HG02981 (cell line): ENCODE measurements at regions not wholly inside any gene's neighbourhood (a gene's known extent, or its start where the extent isn't known, plus 50 kb on each side); places are given as distances from the start of the nearest gene placed in this dataset.

Source experiments
- ATAC-seq: cut with Tn5 transposase; IDR thresholded peaks from one replicate; pipeline ENCODE4 v1.9.1; 2021; ENCODE audit warnings: mild to moderate bottlenecking, moderate library complexity; ENCODE audit not compliant: unreplicated experiment

DNA sequence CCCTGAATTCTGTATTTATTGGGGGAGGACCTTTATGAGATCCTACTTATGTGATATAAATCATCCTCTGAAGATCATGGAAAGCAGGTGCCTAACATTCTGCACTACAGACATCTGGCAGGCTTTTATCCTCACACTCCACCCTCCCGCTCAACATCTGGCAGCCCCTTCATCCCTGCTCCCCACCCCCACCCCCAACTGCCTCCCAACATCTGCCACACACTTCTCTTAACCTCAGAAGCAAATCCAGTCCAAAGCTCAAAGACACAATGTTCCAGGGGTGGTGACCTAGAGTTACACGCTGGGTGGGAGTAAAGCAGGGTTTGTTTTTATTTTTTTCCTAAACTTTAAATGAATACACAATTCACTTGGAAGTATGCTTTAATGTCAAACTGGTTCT lies 184.5 kb upstream of the ATP11B start:
- no peak for ATAC-seq

DNA sequence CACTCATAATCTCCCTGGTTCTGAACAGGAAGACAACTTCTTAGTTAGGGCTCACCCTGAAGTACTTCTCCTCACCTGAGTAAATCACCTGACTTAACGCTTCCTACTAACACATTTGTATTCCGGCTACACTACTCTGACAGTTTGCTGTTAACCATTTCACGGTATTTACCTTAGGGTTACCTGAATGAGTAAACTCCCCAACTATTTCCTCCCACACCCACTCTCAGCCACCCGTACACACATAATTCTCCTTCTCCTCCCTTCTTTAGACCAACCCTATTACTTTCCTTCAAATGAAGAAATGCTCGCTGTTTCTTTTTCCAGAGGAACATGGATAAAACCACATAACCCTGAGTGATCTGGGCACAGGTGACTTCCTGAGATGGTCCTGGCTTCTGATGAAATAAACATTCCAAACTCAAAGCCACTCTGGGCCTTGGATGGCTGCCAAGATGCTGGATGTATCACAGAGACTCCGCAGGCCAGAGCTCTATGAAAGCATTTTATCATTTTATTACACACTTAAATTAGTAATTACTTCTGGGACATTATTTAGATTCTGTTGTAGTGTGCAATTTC lies 183.6 kb upstream of the ATP11B start:
- no peak for ATAC-seq

- ATAC-seq, result no peak
These were observed 181.0 kb upstream of the ATP11B start for GRCh38 chr3:182612332-182612731.

DNA sequence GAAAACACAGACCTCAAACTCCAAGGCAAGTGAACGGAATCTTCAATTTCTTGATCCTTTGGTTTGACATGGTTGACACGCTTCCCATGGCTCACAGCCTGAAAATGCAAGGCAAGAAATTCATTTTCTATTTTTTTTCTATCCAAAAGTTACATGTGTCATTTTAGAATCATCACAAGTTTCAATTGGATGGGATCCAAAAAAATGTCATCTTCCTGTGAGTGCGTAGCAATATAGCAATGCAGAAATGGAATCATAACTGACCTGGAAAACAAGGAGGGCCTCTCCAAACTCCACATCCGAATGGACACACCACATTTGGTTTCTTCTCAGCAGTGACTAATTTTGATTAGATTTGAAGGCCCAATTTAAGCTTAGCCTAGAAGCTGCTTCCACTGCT lies 175.8 kb upstream of the ATP11B start:
- ATAC-seq, result no peak

- ATAC-seq, result no peak
These were observed 175.1 kb upstream of the ATP11B start for GRCh38 chr3:182618085-182618732.

- ATAC-seq, result no peak
These were observed 174.2 kb upstream of the ATP11B start for GRCh38 chr3:182618981-182619591.

DNA sequence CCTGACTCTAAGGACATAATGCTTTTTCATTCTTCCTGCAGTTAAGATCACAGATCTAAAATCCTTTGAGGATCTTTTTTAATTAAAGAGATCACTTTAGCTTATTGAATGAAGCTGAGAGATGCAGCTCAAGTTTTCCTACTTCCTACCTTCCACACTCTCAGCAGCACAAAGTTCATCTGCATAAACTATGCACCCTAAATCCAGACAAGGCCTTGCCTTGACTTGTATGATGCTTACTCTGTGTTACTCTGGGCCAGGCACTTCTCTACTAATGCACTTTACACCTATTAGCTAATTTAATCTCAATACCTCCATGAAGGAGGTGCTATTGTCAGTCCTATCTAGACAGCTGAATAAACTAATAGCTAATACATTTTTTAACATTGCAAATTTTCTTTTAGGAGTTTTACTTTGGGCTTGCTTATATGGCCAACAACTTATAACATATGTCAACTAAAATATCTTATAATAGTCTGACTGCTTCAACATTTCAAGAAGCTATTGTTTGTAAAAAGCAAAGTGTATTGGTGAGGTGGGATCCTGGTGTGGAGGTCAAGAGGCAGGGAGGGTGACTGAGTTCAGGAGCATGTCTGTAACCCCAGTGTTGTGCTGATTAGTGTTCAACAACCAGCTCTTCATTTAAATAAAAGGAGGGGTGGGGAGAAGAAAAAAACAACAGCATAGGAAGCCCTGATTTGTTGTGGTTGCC lies 172.4 kb upstream of the ATP11B start:
- no peak for ATAC-seq

DNA sequence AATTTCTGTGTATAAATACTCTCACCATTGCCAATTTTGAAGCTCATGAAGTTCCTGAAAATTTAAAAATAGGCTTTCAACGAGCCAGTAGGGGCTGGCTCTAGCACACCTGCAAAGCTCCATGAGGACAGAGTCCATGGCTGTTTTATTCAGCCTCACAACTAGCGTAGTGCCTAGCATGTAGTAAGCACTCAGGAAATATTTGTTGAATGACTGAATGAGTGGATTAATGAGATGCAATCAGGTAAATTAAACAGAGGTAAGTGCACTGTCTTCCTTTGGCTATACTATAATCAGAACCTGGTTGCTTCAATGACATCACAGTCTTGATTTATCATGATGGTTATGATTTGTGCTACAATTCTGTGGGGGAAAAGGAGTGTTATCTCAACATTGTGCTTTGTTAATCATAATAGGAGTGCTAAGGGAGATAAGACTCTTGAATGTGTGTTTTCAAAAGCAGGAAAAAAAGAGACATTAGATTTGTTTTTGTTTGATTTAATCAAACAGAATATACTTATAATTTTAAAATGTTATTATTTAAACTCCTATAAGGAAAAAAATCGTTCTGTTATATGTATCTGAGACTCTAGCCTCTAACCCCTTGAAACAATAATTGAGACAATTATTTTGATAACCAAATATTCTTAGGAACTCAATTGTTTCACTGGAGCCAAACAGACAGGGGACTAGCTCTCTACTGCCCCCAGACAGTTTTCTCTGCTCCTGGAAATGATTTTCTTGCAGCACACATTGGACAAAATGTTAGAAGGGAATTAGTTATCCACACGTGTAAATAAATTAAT lies 171.7 kb upstream of the ATP11B start:
- no peak for ATAC-seq

GRCh38 chr3:182622241-182622545 lies 171.1 kb upstream of the ATP11B start:
- no peak for ATAC-seq

DNA sequence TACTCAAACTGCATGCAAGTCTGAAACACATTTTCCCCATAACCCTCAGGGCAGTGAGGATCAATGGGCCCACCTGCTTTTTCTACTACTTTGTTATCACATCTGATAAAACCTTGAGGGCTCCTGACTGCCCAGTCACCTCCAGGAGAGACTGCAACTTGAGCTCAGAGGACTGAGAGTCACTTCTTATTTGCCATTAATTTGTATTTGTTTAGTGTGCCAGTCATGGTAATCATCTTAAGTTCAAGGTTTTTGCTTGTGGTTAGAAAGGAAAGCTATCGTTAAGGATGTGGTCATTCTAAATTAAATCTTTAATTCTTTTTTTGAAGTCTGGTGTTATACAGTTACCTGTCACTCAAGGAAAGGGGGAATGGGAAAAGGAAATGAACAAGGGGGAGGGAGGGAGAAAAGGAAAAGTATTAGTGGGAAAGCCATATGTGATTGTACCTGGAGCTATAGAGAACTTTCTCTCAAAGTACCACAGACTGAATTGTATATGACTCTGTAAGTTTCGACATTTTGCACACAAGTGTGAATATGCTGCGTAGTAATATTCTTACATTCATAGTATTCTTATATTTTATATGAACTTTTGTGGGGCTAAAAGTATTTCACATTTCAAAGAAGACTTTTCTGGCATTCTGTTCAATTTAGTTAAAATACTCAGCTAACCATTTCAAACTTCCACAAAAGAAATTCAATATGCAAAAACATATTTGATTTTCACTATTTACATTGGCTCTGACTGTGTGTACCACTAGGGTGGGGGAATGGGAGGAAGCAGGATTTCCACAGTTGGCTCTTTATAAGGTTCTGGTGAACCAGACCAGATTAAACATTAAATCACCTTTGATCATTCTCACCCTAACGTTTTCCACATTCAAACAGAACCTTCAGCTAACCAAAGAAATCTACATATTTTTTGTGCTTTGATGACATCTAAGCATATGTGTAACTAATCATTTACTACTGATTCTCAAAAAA lies 166.5 kb upstream of the ATP11B start:
- ATAC-seq, result peak; percentile 46

DNA sequence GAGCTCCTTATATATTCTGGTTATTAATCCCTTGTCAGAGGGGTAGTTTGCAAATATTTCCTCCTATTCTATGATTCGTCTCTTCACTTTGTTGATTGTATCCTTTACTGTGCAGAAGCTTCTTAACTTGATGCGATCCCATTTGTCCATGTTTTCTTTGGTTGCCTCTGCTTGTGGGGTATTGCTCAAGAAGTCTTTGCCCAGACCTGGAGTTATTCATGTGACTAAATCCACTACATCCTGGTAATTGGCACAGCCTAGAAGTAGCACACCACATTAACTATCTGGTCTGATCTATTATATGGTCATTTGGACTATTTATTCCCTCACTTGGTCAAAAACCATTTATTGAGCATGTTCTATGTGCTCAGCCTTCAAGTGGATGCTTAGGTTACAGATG lies 164.8 kb upstream of the ATP11B start:
- no peak for ATAC-seq

DNA sequence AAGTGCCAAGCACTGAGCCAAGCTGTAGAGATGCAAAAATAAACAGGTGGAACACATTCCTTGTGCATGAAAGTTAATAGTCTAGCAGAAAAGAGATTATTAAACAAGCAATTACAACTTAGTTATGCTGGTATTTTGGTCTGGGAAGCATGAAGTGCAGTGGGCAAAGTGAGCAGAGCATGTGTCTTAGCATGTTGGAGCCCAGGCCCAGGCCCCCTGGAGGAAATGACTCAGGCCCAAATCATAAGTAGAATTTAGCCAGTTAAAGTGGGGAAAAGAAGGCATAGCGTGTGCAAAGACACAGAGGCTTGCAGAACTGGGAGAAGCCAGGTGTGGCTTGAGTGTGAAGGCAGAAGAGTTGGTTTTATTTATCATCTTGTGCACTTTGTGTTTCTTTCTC lies 163.8 kb upstream of the ATP11B start:
- no peak for ATAC-seq

DNA sequence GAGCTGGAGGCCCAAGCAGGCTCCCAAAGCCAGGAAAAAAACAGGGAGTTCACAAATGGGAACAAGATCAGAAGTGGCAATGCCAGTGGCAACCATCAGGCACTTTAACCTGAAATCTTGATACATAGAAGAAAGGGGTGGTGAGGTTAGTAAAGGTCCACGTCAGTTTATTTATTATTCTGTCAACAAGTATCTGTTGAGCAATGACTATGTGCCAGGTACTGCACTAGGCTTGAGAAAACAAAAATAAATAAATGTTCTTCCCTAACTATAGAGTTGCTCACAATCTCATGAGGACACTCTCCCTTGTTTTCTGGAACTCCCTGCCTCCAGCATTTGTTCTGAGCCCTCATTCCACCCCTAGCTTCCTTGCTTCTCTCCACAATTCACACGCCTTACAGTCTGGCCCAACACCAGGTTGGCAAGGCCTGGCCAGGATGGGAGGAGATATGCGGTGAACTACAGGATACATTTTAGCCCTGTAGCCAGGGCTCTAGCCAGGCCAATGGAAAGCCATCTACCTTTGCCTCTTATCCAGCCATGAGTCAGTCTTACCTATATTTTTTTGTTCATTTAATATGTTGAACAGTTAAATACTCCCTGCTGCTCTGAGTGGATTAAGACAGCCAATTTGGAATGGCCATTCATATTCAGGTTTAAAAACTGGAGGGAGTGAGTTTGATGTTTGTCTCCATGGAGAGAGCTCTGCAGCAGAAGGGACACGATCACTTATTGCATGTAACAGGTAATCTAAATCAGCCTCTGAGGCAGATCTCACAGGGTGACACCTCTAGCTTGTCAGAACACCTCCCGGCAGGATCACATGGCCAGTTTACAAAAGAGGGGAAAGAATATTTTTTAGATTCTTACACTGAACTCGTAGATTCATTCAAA lies 161.9 kb upstream of the ATP11B start:
- ATAC-seq, result no peak

DNA sequence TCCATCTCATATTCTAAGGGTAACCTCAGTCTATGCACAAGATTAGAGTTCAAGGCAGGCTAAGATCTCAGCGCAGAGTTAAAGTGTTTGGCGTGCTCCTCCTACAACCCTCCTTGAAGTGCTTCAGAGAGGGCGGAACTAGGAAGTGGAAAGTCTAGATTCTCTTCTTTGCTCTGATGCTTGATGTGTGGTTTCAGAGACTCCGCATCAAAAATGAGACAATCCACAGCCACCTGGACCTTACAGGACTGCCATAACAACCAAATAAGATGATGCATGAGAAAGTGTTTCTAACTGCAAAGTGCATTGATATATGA lies 161.3 kb upstream of the ATP11B start:
- no peak for ATAC-seq

- ATAC-seq, result no peak
These were observed 160.1 kb upstream of the ATP11B start for GRCh38 chr3:182633186-182633585.

- ATAC-seq, result no peak
These were observed 156.7 kb upstream of the ATP11B start for GRCh38 chr3:182636646-182637045.

DNA sequence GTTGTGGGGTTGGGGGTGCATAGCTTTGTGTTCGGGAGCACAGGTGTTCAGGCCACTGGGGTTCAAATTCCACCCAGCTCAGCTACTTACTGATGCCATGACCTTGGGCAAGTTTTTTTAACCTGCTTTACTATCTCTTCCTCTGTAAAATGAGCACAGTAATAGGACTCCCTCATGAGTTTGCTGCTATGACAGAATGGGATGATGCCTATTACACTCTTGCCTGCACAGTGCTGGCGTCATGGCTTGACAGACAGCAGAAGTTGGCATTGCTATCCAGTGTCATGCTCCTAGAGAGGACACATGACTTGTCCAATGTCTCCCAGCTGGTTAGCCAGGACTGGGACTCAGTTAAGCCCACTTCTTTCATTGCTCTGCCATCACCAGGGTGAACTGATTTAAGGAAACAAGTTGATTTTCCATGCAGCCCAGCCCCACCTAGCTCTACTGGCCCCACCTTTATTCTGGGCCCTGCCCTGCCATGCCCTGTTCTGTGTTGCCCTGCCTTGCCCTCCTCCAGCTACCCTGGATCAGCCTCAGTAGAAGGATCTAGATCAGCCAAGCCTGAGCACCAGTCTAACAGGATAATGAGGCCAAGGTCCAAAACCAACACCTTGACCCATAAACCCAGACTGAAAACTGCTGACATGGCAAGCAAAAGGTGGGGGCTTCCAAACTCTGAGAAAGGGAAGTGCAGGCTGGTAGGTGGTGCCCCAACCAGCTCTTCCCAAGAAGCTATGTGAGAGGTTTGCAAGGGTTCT lies 155.8 kb upstream of the ATP11B start:
- ATAC-seq, result no peak

- no peak for ATAC-seq
These were observed 149.3 kb upstream of the ATP11B start for GRCh38 chr3:182644013-182644412.
